ENCODE measurements at regions not wholly inside any gene's neighbourhood (a gene's known extent, or its start where the extent isn't known, plus 50 kb on each side); places are given as distances from the start of the nearest gene placed in this dataset.

DNA sequence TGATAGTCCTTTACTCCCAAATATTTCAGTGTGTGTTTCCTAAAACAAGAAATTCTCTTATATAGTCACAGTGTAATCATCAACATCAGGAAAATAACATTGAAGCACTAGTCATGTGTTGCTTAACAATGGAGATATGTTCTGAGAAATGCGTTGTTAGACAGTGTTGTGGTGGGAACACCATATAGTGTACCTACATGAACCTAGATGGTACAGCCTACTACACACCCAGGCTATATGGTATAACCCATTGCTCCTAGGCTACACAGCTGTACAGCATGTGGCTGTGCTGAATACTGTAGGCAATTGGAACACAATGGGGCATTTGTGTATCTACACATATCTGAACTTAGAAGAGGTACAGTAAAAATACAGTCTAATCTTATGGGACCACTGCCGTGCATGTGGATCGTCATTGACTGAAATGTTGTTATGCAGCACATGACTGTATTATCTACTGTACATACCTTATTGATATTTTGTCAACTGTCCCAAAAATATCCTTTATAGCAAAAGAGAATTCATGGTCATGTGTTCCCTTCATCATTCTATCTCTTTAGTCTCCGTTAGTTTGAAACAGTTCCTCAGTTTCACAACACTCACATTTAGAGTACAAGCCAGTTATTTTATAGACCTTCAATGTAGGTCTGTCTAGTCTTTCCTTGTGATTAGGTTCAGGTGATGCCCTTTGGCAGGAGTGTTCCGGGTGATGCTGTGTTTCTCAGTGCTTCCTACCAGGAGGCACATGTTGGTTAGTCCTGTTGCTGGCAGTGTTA, 109.7 kb downstream of the SLC25A47 start:
- CTCF ChIA-PET: no interaction called here
- Mint-ChIP-seq H3K9me3 (no peaks in the 10 kb centered on the region), H3K36me3 (no peaks in the 10 kb centered on the region), H3K4me1 (no peaks in the 10 kb centered on the region), H3K27me3 (no peaks in the 10 kb centered on the region), H3K4me3 (no peak overlapping the region), H3K27ac (no peak overlapping the region)
- DNase-seq: no peak

DNA sequence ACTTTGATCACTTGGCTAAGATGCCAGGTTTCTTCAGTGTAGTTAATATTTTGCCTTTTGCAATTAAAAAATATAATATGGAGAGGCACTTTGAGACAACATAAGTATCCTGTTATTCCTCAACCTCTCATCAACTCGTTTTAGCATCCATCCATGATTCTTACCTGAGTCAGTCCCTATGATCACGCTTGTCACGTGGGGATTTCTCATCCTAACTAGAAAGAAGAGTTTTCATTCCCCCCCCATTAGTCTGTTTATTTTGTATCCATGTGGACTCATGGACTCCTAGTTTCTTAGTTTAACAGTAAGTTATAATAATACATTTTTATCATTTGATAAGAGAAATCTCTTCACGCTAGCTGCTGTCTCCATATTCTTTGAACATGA, 110.3 kb downstream of the SLC25A47 start:
- no peak overlapping the region for H3K27ac Mint-ChIP-seq
- CTCF ChIA-PET: interaction anchor here (3.0 kb wide), 1 partner anchor 212 kb away, joined by 10 read pairs; no protein-coding TSS in a partner anchor
- no peaks in the 10 kb centered on the region for H3K4me1 Mint-ChIP-seq
- H3K27me3 Mint-ChIP-seq: no peaks in the 10 kb centered on the region
- no peaks in the 10 kb centered on the region for H3K9me3 Mint-ChIP-seq
- no peaks in the 10 kb centered on the region for H3K36me3 Mint-ChIP-seq
- DNase-seq: no peak
- no peak overlapping the region for H3K4me3 Mint-ChIP-seq

DNA sequence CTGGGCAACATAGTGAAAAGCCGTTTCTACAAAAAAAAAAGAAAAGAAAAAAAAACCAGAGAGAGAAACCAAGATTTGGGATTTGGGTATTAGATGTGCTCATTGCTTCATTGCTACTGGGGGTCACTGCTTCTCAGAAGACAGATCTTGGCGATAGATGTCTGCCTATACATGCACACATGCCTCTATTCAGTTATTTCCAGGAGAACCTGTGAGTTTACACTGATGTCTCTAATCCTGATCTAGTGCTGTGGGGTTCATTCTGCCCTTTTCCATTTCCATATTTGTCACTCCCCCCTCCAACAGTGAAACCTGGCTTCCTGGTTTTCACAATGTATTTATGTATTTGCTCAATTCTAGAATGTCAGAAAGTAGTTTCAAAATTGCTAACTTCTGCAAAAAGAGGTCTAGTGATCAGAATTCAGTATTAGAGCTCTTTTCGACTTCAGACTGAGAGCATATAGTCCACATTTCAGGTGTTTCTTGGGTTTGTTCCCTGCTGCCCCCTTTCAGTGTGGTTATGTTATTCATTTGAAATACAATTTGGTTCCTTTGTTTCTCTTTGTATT, 111.0 kb downstream of the SLC25A47 start:
- no peaks in the 10 kb centered on the region for H3K4me1 Mint-ChIP-seq
- no peaks in the 10 kb centered on the region for H3K27me3 Mint-ChIP-seq
- CTCF ChIA-PET: interaction anchor here (3.0 kb wide), 1 partner anchor 211 kb away, joined by 10 read pairs; no protein-coding TSS in a partner anchor
- H3K27ac Mint-ChIP-seq: no peak overlapping the region
- no peak overlapping the region for H3K4me3 Mint-ChIP-seq
- no peaks in the 10 kb centered on the region for H3K36me3 Mint-ChIP-seq
- no peak for DNase-seq
- H3K9me3 Mint-ChIP-seq: no peaks in the 10 kb centered on the region

DNA sequence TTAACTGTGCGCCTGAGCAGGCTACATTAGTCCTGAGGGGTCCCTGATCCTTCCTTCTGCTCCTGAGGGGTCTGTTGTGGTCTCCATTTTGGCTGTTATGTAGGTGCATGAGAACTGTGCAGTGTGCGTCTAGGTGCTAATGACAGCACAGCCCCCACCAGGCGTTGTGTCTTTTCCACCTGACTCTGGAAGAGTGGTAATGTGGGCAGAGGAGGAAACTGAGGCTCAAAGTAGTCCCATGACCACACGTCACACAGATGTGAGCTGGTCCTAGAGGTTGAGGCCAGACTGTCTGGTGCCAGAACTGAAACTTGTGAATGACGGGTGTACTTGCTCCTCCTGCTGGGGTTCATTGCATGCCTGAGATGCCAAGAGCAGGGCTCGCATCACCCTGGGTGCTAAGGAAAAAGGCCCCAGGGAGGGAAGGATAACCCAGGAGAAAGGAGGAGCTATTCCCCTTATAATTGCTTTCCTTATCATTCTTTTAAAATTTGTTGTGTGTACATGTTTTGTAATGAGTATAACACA, 111.8 kb downstream of the SLC25A47 start:
- DNase-seq: no peak
- Mint-ChIP-seq H3K27ac (no peak overlapping the region), H3K4me1 (no peaks in the 10 kb centered on the region), H3K4me3 (no peak overlapping the region), H3K9me3 (no peaks in the 10 kb centered on the region), H3K27me3 (no peaks in the 10 kb centered on the region), H3K36me3 (no peaks in the 10 kb centered on the region)
- CTCF ChIA-PET: interaction anchor here (3.0 kb wide), 1 partner anchor 211 kb away, joined by 10 read pairs; no protein-coding TSS in a partner anchor

DNA sequence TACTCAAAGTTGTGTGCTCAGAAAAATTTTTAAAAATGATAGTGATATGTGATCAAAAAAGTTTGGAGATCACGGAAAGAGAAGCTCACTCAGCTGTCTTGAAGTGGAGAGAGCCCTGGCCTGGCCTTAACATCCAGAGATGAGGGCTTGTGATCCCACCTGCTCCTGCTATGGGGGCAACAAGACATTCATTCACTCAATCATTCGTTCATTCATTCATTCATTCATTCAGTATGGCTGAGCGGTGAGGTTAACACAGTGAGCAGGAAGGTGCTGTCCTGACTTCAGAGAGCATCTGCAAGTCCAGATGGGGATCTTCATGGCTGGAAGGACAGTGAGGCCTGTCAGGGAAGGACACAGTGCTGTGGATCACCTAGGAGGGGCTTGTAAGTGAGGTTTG, 112.3 kb downstream of the SLC25A47 start:
- Mint-ChIP-seq H3K27me3 (no peaks in the 10 kb centered on the region), H3K4me3 (no peak overlapping the region), H3K36me3 (no peaks in the 10 kb centered on the region), H3K27ac (no peak overlapping the region), H3K4me1 (peaks cover 3% of the 10 kb centered on the region), H3K9me3 (no peaks in the 10 kb centered on the region)
- DNase-seq: no peak
- CTCF ChIA-PET: interaction anchor here (3.0 kb wide), 1 partner anchor 210 kb away, joined by 10 read pairs; no protein-coding TSS in a partner anchor

DNA sequence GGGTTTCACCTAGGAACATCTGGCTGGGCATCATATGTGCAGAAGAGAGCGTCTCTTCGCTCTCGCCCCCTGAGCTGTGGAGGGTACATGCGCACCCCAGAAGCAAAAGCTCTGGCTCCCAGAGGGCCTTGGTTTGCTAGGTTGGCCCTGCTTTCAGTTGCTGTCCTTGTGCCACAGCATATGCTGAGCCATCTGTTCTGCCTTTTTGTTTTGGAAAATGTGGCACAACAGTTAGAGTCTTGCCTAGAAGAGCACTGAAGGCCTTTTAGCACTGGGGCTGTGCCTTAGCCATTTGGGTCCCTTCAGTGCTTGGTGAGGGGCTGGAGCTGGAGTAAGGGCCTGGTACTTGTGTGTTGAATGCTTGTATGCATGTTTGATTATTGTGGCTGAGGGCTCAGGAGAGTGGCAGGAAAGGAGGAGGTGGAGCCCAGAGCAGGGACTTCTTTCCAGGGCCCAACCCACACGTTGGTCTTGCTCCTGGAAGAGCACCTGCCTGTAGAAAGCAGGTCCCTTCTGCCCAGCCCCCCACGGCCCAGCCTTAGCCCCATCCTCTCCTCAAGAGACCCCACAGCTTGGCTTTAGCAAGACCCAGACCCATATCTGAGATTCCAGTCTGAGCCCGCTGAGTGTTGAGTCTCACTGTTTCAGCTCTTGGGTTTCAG, 113.7 kb downstream of the SLC25A47 start:
- Mint-ChIP-seq H3K27ac (no peak overlapping the region), H3K9me3 (no peaks in the 10 kb centered on the region), H3K27me3 (no peaks in the 10 kb centered on the region), H3K4me3 (no peak overlapping the region), H3K4me1 (peaks cover 14% of the 10 kb centered on the region), H3K36me3 (no peaks in the 10 kb centered on the region)
- DNase-seq: no peak
- CTCF ChIA-PET: interaction anchor here (2.1 to 6.5 kb wide), 2 partner anchors 209 to 216 kb away, joined by 13 to 56 read pairs; no protein-coding TSS in a partner anchor

DNA sequence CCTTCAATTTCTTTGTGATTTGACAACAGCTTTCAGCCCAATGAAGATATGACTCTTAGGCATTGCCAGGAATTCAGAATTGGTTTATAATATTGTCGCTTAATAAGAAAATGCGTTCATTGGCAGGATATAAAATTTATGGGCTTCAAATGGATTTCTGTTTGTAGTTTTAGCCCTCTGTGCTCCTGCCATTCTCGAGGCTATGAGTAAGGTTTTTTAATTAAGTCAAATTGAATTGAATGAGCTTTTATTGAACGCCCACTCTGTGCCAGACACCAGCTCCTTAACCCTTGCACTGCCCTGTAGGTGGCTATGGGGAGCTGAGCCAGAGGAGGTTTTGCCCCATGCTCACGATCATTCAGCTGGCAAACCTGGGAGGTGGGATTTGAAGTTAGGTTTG, 115.1 kb downstream of the SLC25A47 start:
- CTCF ChIA-PET: interaction anchor here (1.3 to 6.5 kb wide), 3 partner anchors 207 to 218 kb away, joined by 3 to 56 read pairs (median 13); no protein-coding TSS in a partner anchor
- no peaks in the 10 kb centered on the region for H3K27me3 Mint-ChIP-seq
- no peaks in the 10 kb centered on the region for H3K36me3 Mint-ChIP-seq
- H3K9me3 Mint-ChIP-seq: no peaks in the 10 kb centered on the region
- DNase-seq: no peak
- no peak overlapping the region for H3K27ac Mint-ChIP-seq
- H3K4me1 Mint-ChIP-seq: peaks cover 18% of the 10 kb centered on the region
- no peak overlapping the region for H3K4me3 Mint-ChIP-seq

DNA sequence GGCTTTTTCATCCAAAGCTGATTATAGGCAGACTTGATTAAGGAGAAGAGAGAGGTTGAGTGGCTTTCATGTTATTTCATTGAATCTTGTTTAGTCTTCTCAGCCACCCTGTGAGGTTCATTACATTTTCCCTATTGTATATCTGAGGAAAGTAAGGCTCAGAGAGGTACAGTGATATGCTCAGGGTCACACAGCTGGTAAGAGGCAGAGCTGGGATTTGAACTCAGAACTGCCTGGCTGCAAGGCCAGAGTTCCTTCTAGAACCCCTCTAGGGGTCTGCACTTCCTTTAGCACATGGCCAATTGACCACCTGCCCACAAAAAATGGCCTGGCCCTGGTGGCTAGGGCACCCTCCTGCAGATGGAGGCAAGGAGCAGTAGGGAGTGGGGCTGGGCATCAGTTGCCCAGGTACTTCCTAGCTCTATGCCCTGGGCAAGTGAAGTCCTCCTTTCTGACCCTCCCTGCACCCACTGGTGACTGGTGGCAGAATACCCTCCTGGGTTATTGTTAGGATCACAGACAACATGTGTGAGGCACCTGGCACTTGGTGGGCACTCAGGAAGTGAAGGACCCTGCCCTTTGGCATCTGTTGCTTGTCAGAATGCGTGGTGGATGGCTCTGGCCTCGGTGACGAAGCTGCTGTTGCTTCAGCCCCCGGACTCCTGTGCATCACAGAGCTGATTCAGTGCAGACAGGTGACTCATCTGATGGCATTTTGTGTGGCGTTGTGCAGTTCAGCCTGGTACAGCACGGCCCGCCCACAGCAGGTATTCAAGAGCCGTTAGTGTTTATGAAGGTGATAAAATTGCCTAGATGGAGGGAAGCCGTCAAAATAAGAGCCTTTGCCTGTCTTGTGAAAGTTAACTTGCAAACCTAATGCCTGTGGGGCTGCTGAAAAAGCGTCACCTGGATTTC, 115.8 kb downstream of the SLC25A47 start:
- no peaks in the 10 kb centered on the region for H3K9me3 Mint-ChIP-seq
- no peak overlapping the region for H3K4me3 Mint-ChIP-seq
- H3K27me3 Mint-ChIP-seq: no peaks in the 10 kb centered on the region
- peaks cover 18% of the 10 kb centered on the region for H3K4me1 Mint-ChIP-seq
- no peak for DNase-seq
- no peaks in the 10 kb centered on the region for H3K36me3 Mint-ChIP-seq
- H3K27ac Mint-ChIP-seq: no peak overlapping the region
- CTCF ChIA-PET: interaction anchor here (1.0 to 6.5 kb wide), 6 partner anchors 55 to 217 kb away, joined by 3 to 56 read pairs (median 10); no protein-coding TSS in a partner anchor

DNA sequence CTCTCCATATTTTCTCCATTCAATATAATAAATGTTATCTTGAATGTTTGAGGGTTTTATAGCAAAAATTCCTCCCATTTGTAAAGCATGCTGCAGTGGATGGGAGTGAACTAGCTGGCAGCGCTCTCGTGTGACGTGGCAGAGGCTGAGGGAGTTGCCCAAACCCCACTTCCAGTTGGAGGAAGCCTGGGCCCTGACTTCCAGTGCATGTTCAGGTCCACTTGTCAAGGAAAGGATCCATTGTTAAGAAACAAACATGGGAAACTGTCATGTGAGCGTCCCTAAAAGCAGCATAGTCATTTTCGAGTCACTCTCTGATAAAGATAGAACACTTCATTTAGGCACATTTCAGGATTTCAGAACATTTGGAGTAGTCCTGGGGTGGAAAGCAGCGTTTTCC, 116.6 kb downstream of the SLC25A47 start:
- Mint-ChIP-seq H3K36me3 (no peaks in the 10 kb centered on the region), H3K27me3 (no peaks in the 10 kb centered on the region), H3K27ac (no peak overlapping the region), H3K9me3 (no peaks in the 10 kb centered on the region), H3K4me1 (peaks cover 18% of the 10 kb centered on the region), H3K4me3 (no peak overlapping the region)
- no peak for DNase-seq
- CTCF ChIA-PET: interaction anchor here (0.8 to 6.5 kb wide), 7 partner anchors 53 to 224 kb away, joined by 3 to 56 read pairs (median 4); no protein-coding TSS in a partner anchor

DNA sequence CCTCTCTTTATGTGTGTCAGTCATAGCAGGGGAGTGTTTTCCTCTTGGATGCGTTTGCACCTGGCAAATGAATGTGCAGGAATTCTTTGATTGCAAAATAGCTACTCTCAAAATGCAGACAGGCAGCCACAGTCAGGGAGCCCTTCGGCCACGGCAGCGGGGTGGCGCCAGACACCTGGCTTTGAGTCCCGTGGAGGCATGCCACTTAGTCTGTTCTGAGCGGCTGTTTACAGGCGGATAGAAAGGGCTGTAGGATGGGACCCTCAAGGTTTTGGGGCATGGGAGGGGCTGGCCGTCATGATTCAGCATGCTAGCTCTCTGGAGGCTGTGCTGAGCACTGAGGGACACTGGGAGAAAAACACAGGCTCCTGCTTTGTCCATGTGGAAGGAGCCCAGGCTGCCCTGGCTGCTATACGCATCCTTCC, 117.1 kb downstream of the SLC25A47 start:
- Mint-ChIP-seq H3K9me3 (no peaks in the 10 kb centered on the region), H3K27ac (no peak overlapping the region), H3K4me3 (no peak overlapping the region), H3K36me3 (no peaks in the 10 kb centered on the region), H3K4me1 (peaks cover 18% of the 10 kb centered on the region), H3K27me3 (no peaks in the 10 kb centered on the region)
- CTCF ChIA-PET: interaction anchor here (0.8 to 6.5 kb wide), 8 partner anchors 53 to 224 kb away, joined by 3 to 56 read pairs (median 4); no protein-coding TSS in a partner anchor
- peak; percentile 57 for DNase-seq

DNA sequence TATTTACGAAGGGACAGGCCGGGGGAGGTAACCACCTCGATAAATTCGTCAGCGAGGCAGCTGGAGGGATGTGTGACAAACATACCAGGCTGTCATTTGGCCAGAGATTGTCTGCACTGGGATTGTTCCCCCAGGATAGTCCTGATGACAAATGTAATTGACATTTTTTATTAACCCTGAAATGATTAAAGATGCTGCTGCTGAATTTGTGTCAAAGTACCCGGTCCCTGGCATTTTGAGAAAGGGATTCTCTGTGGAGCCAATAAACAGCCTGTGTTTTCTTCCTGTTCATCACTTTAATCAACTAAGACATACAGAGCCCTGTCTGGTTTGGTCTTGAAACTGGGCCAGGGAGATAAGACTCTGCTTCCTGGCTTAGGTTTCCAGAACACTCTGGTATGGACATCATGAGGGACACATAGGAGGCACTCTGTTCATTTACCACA, 117.6 kb downstream of the SLC25A47 start:
- CTCF ChIA-PET: interaction anchor here (0.6 to 6.5 kb wide), 7 partner anchors 54 to 1170 kb away, joined by 3 to 56 read pairs (median 4); no protein-coding TSS in a partner anchor
- Mint-ChIP-seq H3K27me3 (no peaks in the 10 kb centered on the region), H3K36me3 (no peaks in the 10 kb centered on the region), H3K4me1 (peaks cover 18% of the 10 kb centered on the region), H3K9me3 (no peaks in the 10 kb centered on the region), H3K4me3 (no peak overlapping the region), H3K27ac (no peak overlapping the region)
- no peak for DNase-seq

DNA sequence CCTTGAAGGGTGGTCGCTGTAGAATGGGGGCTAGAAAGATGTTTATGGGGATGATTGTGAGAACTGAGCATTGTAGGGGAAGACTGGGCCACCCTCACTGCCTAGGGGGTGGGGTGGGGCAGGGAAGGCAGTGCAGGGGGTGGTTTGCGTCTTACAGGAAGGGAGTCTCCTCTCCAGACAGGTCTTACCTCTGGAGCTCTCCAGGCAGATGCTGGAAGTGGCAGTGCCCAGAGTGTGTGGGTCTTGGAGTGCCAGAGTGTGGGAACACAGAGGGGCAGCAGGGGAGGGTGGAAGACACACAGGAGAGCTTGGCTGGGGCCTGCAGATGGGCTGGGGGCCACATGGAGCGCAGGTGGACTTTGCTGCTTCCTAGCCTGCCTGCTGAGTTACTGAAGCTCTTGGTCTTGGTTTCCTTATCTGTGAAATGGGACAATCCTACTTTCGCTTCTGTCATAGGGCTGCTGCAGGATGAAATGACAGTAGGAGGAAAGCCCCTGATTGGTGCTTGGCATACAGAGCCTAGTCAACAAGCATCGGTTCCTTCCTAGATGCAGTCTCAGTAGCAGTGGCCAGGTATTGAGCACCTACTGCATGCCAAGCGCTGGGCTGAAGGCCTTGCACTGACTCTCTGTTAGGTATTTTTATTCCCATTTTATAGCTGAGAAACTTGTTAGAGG, 118.3 kb downstream of the SLC25A47 start:
- Mint-ChIP-seq H3K36me3 (no peaks in the 10 kb centered on the region), H3K27me3 (no peaks in the 10 kb centered on the region), H3K9me3 (no peaks in the 10 kb centered on the region), H3K4me1 (peaks cover 18% of the 10 kb centered on the region), H3K4me3 (no peak overlapping the region), H3K27ac (no peak overlapping the region)
- CTCF ChIA-PET: interaction anchor here (0.6 to 6.5 kb wide), 4 partner anchors 200 to 1170 kb away, joined by 3 to 56 read pairs (median 4); no protein-coding TSS in a partner anchor
- no peak for DNase-seq

DNA sequence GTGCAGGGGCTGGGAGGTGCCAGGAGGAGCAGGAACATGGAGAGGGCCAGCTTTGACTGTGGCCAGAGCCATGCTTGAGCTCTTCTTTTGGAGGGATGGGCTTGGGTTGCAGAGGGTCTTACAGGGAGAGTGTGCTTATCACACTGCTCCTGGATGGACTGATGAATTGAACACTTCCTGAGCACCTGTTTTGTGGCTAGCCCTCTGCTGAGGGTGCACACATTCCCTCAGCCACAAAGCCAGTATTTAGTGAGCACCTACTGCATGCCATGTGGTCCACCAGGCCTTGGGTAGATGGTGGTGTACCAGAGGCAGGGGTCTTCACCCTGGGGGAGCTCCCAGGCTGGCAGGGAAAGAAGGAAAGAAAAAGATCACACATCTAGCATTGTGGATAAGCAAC, 118.9 kb downstream of the SLC25A47 start:
- Mint-ChIP-seq H3K9me3 (no peaks in the 10 kb centered on the region), H3K36me3 (no peaks in the 10 kb centered on the region), H3K27ac (no peak overlapping the region), H3K27me3 (no peaks in the 10 kb centered on the region), H3K4me3 (no peak overlapping the region), H3K4me1 (peaks cover 19% of the 10 kb centered on the region)
- DNase-seq: no peak
- CTCF ChIA-PET: interaction anchor here (1.2 to 6.5 kb wide), 2 partner anchors 203 to 212 kb away, joined by 4 to 56 read pairs; no protein-coding TSS in a partner anchor
